Thymus (tissue), 11 donors: ENCODE measurements at regions not wholly inside any gene's neighbourhood (a gene's known extent, or its start where the extent isn't known, plus 50 kb on each side); places are given as distances from the start of the nearest gene placed in this dataset.

Experiments used
- DNase-seq, 9 donors: peaks; one replicate each; pipeline ENCODE4 v3.0.0-alpha.2; 2013; ENCODE audit warnings: low spot score in 9 of 9, low read depth in 6 of 9, missing footprints in 1 of 9
- H3K27ac ChIP-seq, 2 donors: one replicate each; pipeline ENCODE4 v1.5.1; 2013; ENCODE audit warnings: control low read depth in 1 of 2, low read depth in 1 of 2, low read length in 1 of 2, mild to moderate bottlenecking in 1 of 2, moderate library complexity in 1 of 2
- H3K27me3 ChIP-seq, 2 donors: one replicate each; pipeline ENCODE4 v1.5.1; 2013; ENCODE audit warnings: low read length in 1 of 2; ENCODE audit not compliant: control insufficient read depth in 2 of 2, insufficient read depth in 1 of 2
- H3K36me3 ChIP-seq, 2 donors: one replicate each; pipeline ENCODE4 v1.5.1; 2013; ENCODE audit warnings: low read length in 1 of 2, mild to moderate bottlenecking in 1 of 2, moderate library complexity in 1 of 2; ENCODE audit not compliant: control insufficient read depth in 2 of 2, insufficient read depth in 2 of 2
- H3K4me1 ChIP-seq, 2 donors: one replicate each; pipeline ENCODE4 v1.5.1; 2013; ENCODE audit warnings: low read length in 2 of 2; ENCODE audit not compliant: control insufficient read depth in 2 of 2, insufficient read depth in 2 of 2
- H3K4me3 ChIP-seq, 2 donors: one replicate each; pipeline ENCODE4 v1.5.1; 2013; ENCODE audit warnings: low read length in 2 of 2, control low read depth in 1 of 2, mild to moderate bottlenecking in 1 of 2
- H3K9me3 ChIP-seq, 2 donors: one replicate each; pipeline ENCODE4 v1.5.1; 2013; ENCODE audit warnings: low read length in 1 of 2, mild to moderate bottlenecking in 1 of 2; ENCODE audit not compliant: control insufficient read depth in 2 of 2, insufficient read depth in 1 of 2
- WGBS: extraction: QIAGEN DNeasy Blood & Tissue Kit; methylation state at CpG from one replicate; pipeline ENCODE4 v1.1.7; 2013; 5-methylcytosine and 5-hydroxymethylcytosine counted together
- donor health status: healthy.

GRCh38 chr20:52259295-52259694 is 67.7 kb upstream of the ZFP64 start:
- Histone ChIP-seq H3K27me3 (no peaks in the 10 kb centered on the region), H3K27ac (no peak overlapping the region), H3K4me1 (no peaks in the 10 kb centered on the region), H3K36me3 (no peaks in the 10 kb centered on the region), H3K9me3 (no peaks in the 10 kb centered on the region), H3K4me3 (no peak overlapping the region)
- 71% methylated on average over 2 of the region's 2 CpGs for WGBS
- DNase-seq, result no peak

GRCh38 chr20:52256454-52256853 is 64.9 kb upstream of the ZFP64 start:
- no peak overlapping the region for H3K27ac ChIP-seq
- WGBS, result 93% methylated on average over 7 of the region's 7 CpGs
- H3K36me3 ChIP-seq, result no peaks in the 10 kb centered on the region
- H3K27me3 ChIP-seq, result no peaks in the 10 kb centered on the region
- no peaks in the 10 kb centered on the region for H3K9me3 ChIP-seq
- no peak for DNase-seq
- no peak overlapping the region for H3K4me3 ChIP-seq
- no peaks in the 10 kb centered on the region for H3K4me1 ChIP-seq

GRCh38 chr20:52252664-52253063 is 61.1 kb upstream of the ZFP64 start:
- no peaks in the 10 kb centered on the region for H3K27me3 ChIP-seq
- no peaks in the 10 kb centered on the region for H3K36me3 ChIP-seq
- H3K27ac ChIP-seq, result no peak overlapping the region
- H3K4me1 ChIP-seq, result no peaks in the 10 kb centered on the region
- no peaks in the 10 kb centered on the region for H3K9me3 ChIP-seq
- DNase-seq, result no peak
- H3K4me3 ChIP-seq, result no peak overlapping the region
- 92% methylated on average over 5 of the region's 5 CpGs for WGBS

GRCh38 chr20:52251827-52252226 is 60.2 kb upstream of the ZFP64 start:
- no peaks in the 10 kb centered on the region for H3K27me3 ChIP-seq
- no peaks in the 10 kb centered on the region for H3K9me3 ChIP-seq
- no peak for DNase-seq
- WGBS, result 97% methylated on average over 2 of the region's 2 CpGs
- H3K36me3 ChIP-seq, result no peaks in the 10 kb centered on the region
- H3K27ac ChIP-seq, result no peak overlapping the region
- no peak overlapping the region for H3K4me3 ChIP-seq
- H3K4me1 ChIP-seq, result no peaks in the 10 kb centered on the region

- Histone ChIP-seq H3K27me3 (no peaks in the 10 kb centered on the region), H3K9me3 (no peaks in the 10 kb centered on the region), H3K27ac (no peak overlapping the region), H3K4me1 (no peaks in the 10 kb centered on the region), H3K36me3 (no peaks in the 10 kb centered on the region), H3K4me3 (no peak overlapping the region)
- 98% methylated on average over 2 of the region's 2 CpGs for WGBS
- no peak for DNase-seq
Measured at GRCh38 chr20:52251136-52251700, 59.6 kb upstream of the ZFP64 start.

GRCh38 chr20:52247548-52247947 is 56.0 kb upstream of the ZFP64 start:
- no peaks in the 10 kb centered on the region for H3K27me3 ChIP-seq
- DNase-seq, result no peak
- no peak overlapping the region for H3K27ac ChIP-seq
- no peaks in the 10 kb centered on the region for H3K9me3 ChIP-seq
- no peaks in the 10 kb centered on the region for H3K36me3 ChIP-seq
- no peaks in the 10 kb centered on the region for H3K4me1 ChIP-seq
- no peak overlapping the region for H3K4me3 ChIP-seq
- WGBS, result 93% methylated on average over 4 of the region's 4 CpGs

- Histone ChIP-seq H3K4me1 (no peaks in the 10 kb centered on the region), H3K27ac (no peak overlapping the region), H3K36me3 (no peaks in the 10 kb centered on the region), H3K9me3 (no peaks in the 10 kb centered on the region), H3K4me3 (no peak overlapping the region), H3K27me3 (no peaks in the 10 kb centered on the region)
- DNase-seq, result no peak
- WGBS, result 93% methylated on average over 2 of the region's 2 CpGs
Measured at GRCh38 chr20:52246366-52246765, 54.8 kb upstream of the ZFP64 start.

GRCh38 chr20:52244702-52245101 is 53.1 kb upstream of the ZFP64 start:
- no peaks in the 10 kb centered on the region for H3K36me3 ChIP-seq
- no peak for DNase-seq
- no peaks in the 10 kb centered on the region for H3K9me3 ChIP-seq
- no peak overlapping the region for H3K4me3 ChIP-seq
- no peak overlapping the region for H3K27ac ChIP-seq
- no peaks in the 10 kb centered on the region for H3K27me3 ChIP-seq
- H3K4me1 ChIP-seq, result no peaks in the 10 kb centered on the region
- WGBS, result over 99% methylated on average over 4 of the region's 4 CpGs

GRCh38 chr20:52242237-52243230 is 51.0 kb upstream of the ZFP64 start:
- H3K4me1 ChIP-seq, result no peaks in the 10 kb centered on the region
- H3K27me3 ChIP-seq, result no peaks in the 10 kb centered on the region
- no peaks in the 10 kb centered on the region for H3K9me3 ChIP-seq
- no peaks in the 10 kb centered on the region for H3K36me3 ChIP-seq
- DNase-seq, result peak in 2 of 9 donors; percentile 4 to 18
- 46% methylated on average over 7 of the region's 7 CpGs for WGBS
- no peak overlapping the region for H3K4me3 ChIP-seq
- H3K27ac ChIP-seq, result no peak overlapping the region
